Tibial nerve (tissue), 4 donors: ENCODE measurements at regions not wholly inside any gene's neighbourhood (a gene's known extent, or its start where the extent isn't known, plus 50 kb on each side); places are given as distances from the start of the nearest gene placed in this dataset.

ENCODE experiments used
- EP300 ChIP-seq, 2 donors: sonication (generic); formaldehyde crosslinking; IDR thresholded peaks; one replicate each; pipeline ENCODE4 v1.6.1; 2017; ENCODE audit warnings: antibody characterized with exemption in 2 of 2, mild to moderate bottlenecking in 1 of 2
- POLR2A ChIP-seq, 2 donors: fragments of 450-650 bp; IDR thresholded peaks; one replicate each; pipeline ENCODE4 v1.6.1; 2017; ENCODE audit warnings: antibody characterized with exemption in 2 of 2, mild to moderate bottlenecking in 2 of 2, moderate library complexity in 2 of 2
- TF ChIP-seq, protein P1 (sequence below), 5 experiments: fragments of 200-600 bp in 3 of 5; fragments of 450-650 bp in 2 of 5; sonication (generic) in 3 of 5; IDR thresholded peaks; one replicate each; pipeline ENCODE4 v1.5.1; 2016 to 2019; ENCODE audit warnings: antibody characterized with exemption in 5 of 5, mild to moderate bottlenecking in 3 of 5, moderate library complexity in 2 of 5

DNA sequence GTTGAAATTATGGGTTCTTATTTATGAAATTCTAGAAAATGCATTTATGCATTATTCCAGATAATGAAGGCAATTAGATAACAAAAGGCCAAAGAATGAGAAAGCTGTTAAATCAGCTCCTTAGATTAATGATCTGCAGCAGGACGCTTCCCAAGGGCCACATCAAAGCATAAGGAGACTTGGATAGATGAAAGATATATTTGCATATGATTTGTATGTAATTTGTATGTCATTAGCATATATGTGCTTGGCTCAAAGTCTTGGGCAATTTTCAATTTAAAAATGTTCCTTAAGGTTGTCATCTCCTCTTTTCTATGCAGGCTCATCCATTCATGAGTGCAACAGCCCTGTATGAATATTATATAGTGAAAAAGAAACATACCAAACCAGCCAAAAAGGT, 126.8 kb upstream of the IRS2 start:
- TF ChIP-seq, protein P1, sequence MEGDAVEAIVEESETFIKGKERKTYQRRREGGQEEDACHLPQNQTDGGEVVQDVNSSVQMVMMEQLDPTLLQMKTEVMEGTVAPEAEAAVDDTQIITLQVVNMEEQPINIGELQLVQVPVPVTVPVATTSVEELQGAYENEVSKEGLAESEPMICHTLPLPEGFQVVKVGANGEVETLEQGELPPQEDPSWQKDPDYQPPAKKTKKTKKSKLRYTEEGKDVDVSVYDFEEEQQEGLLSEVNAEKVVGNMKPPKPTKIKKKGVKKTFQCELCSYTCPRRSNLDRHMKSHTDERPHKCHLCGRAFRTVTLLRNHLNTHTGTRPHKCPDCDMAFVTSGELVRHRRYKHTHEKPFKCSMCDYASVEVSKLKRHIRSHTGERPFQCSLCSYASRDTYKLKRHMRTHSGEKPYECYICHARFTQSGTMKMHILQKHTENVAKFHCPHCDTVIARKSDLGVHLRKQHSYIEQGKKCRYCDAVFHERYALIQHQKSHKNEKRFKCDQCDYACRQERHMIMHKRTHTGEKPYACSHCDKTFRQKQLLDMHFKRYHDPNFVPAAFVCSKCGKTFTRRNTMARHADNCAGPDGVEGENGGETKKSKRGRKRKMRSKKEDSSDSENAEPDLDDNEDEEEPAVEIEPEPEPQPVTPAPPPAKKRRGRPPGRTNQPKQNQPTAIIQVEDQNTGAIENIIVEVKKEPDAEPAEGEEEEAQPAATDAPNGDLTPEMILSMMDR (IDR thresholded peaks at IDR 0.05) = no peak
- TF ChIP-seq POLR2A (IDR thresholded peaks at IDR 0.05) (no peak), EP300 (IDR thresholded peaks at IDR 0.05) (no peak)
